ENCODE measurements at regions not wholly inside any gene's neighbourhood (a gene's known extent, or its start where the extent isn't known, plus 50 kb on each side); places are given as distances from the start of the nearest gene placed in this dataset.

DNA sequence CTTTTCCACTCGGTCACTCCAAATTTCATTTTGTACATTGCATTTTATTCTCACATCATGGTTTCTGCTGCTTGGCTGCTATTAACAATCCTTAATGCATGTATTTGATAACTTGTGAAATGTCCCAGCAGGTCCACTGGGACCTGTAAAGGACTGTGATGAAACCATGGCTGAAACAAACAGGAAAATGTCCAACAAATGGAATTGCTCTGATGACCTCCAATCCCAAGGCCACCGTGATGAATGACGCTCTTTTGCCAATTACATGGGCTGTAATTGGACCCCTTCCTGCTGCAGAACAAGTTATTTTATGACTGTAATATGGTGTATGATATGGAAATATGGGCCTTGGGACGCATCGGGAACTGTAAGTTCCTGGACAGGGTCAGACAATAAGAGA, 224.2 kb upstream of the CXCR4 start:
- 96% methylated on average over 3 of the region's 5 CpGs for WGBS (ENCODE audit: insufficient coverage)
- DNase-seq, result no peak
- no peaks in the 10 kb centered on the region for H3K9me3 ChIP-seq (replicated peaks in 1 of 2; ENCODE audit: control insufficient read depth in 1 of 2, insufficient read depth in 1 of 2, low read length in 2 of 2)
- intact Hi-C loops (cut with micrococcal nuclease), result no loop called here
- H3K79me2 ChIP-seq (ENCODE audit: insufficient read depth, low read length), result no peaks in the 10 kb centered on the region
- H3K9me3 Mint-ChIP-seq, result peaks cover 0 to 10% (median 5%) of the 10 kb centered on the region in 7 donors
- no peaks in the 10 kb centered on the region for H3K4me1 Mint-ChIP-seq
- no peak overlapping the region for H3K27ac ChIP-seq (ENCODE audit: low read depth in 1 of 2, low read length in 2 of 2)
- no peak for TF ChIP-seq CTCF (IDR thresholded peaks at IDR 0.05)
- H3K27ac Mint-ChIP-seq, result no peak overlapping the region
- H3K4me1 ChIP-seq (ENCODE audit: control insufficient read depth in 1 of 2, insufficient read depth in 2 of 2, low read length in 2 of 2), result no peaks in the 10 kb centered on the region
- no peaks in the 10 kb centered on the region for H3K36me3 ChIP-seq (replicated peaks in 1 of 2; ENCODE audit: control insufficient read depth in 1 of 2, insufficient read depth in 2 of 2, low read length in 2 of 2)
- H3K4me3 ChIP-seq (replicated peaks in 1 of 3; ENCODE audit: low read depth in 2 of 3, low read length in 3 of 3), result no peak overlapping the region
- no peaks in the 10 kb centered on the region for H4K20me1 ChIP-seq (ENCODE audit: insufficient read depth, low read length)
- no peak overlapping the region for H2AFZ ChIP-seq (ENCODE audit: insufficient read depth, low read depth, low read length, poor library complexity, severe bottlenecking)
- no peak overlapping the region for H3K9ac ChIP-seq (ENCODE audit: insufficient read depth, low read length, poor library complexity, severe bottlenecking)
- H3K27me3 Mint-ChIP-seq (ENCODE audit: low read depth in 3 of 3), result peaks cover 0 to 3% (median 2%) of the 10 kb centered on the region in 3 donors
- no peak overlapping the region for H3K4me3 Mint-ChIP-seq
- no peaks in the 10 kb centered on the region for H3K27me3 ChIP-seq (ENCODE audit: control insufficient read depth in 2 of 2, insufficient read depth in 2 of 2, low read length in 2 of 2)
- no peak overlapping the region for H3K4me2 ChIP-seq (replicated peaks; ENCODE audit: extremely low read depth, low read length, poor library complexity, severe bottlenecking)
- peaks cover 0 to 1% of the 10 kb centered on the region in 2 donors for H3K36me3 Mint-ChIP-seq

GRCh38 chr2:136334967-136335366, 217.0 kb upstream of the CXCR4 start:
- no peak overlapping the region for H3K27ac ChIP-seq (ENCODE audit: low read depth in 1 of 2, low read length in 2 of 2)
- peak; percentile 17 to 38 (median 21) for DNase-seq
- H2AFZ ChIP-seq (ENCODE audit: insufficient read depth, low read depth, low read length, poor library complexity, severe bottlenecking), result no peak overlapping the region
- H3K4me3 Mint-ChIP-seq, result peak overlapping the region in 1 of 2 donors; percentile 15
- no peak overlapping the region for H3K4me2 ChIP-seq (replicated peaks; ENCODE audit: extremely low read depth, low read length, poor library complexity, severe bottlenecking)
- H3K9me3 ChIP-seq (replicated peaks in 1 of 2; ENCODE audit: control insufficient read depth in 1 of 2, insufficient read depth in 1 of 2, low read length in 2 of 2), result no peaks in the 10 kb centered on the region
- no peak overlapping the region for H3K27ac Mint-ChIP-seq
- peaks cover 0 to 10% (median 5%) of the 10 kb centered on the region in 7 donors for H3K9me3 Mint-ChIP-seq
- H3K27me3 ChIP-seq (ENCODE audit: control insufficient read depth in 2 of 2, insufficient read depth in 2 of 2, low read length in 2 of 2), result no peaks in the 10 kb centered on the region
- H3K9ac ChIP-seq (ENCODE audit: insufficient read depth, low read length, poor library complexity, severe bottlenecking), result no peak overlapping the region
- no peak for TF ChIP-seq CTCF (IDR thresholded peaks at IDR 0.05)
- intact Hi-C loops (cut with micrococcal nuclease), result no loop called here
- H3K79me2 ChIP-seq (ENCODE audit: insufficient read depth, low read length), result no peaks in the 10 kb centered on the region
- peaks cover 0 to 7% (median 4%) of the 10 kb centered on the region in 3 donors for H3K27me3 Mint-ChIP-seq (ENCODE audit: low read depth in 3 of 3)
- H4K20me1 ChIP-seq (ENCODE audit: insufficient read depth, low read length), result no peaks in the 10 kb centered on the region
- no peak overlapping the region for H3K4me3 ChIP-seq (replicated peaks in 1 of 3; ENCODE audit: low read depth in 2 of 3, low read length in 3 of 3)
- WGBS (ENCODE audit: insufficient coverage), result 60% methylated on average over 1 of the region's 1 CpG
- peaks cover 0 to 3% of the 10 kb centered on the region in 2 donors for H3K36me3 Mint-ChIP-seq
- H3K4me1 Mint-ChIP-seq, result peaks cover 24% of the 10 kb centered on the region
- no peaks in the 10 kb centered on the region for H3K36me3 ChIP-seq (replicated peaks in 1 of 2; ENCODE audit: control insufficient read depth in 1 of 2, insufficient read depth in 2 of 2, low read length in 2 of 2)
- peaks cover 21 to 25% of the 10 kb centered on the region in 2 donors for H3K4me1 ChIP-seq (ENCODE audit: control insufficient read depth in 1 of 2, insufficient read depth in 2 of 2, low read length in 2 of 2)
